HS-5 (cell line): ENCODE measurements at regions not wholly inside any gene's neighbourhood (a gene's known extent, or its start where the extent isn't known, plus 50 kb on each side); places are given as distances from the start of the nearest gene placed in this dataset.
"Not testable (repeated sequence)": the region's sequence is repeated elsewhere in the genome, so short reads cannot be mapped to it uniquely, and the experiment has no call there.

Experiments used
- DNase-seq: peaks from one replicate; pipeline ENCODE4 v3.0.0-alpha.2; 2012; ENCODE audit warnings: low read depth

- DNase-seq, result no peak
Observed at GRCh38 chr5:138647794-138648410, 72.7 kb upstream of the HSPA9 start.

GRCh38 chr5:138647261-138647788, 72.1 kb upstream of the HSPA9 start:
- DNase-seq, result no peak

- no peak for DNase-seq
Observed at GRCh38 chr5:138646671-138647070, 71.5 kb upstream of the HSPA9 start.

GRCh38 chr5:138645778-138646575, 70.8 kb upstream of the HSPA9 start:
- no peak for DNase-seq

- no peak for DNase-seq
Observed at GRCh38 chr5:138643040-138643791, 68.0 kb upstream of the HSPA9 start.

GRCh38 chr5:138641547-138642298, 66.5 kb upstream of the HSPA9 start:
- DNase-seq, result no peak

- DNase-seq, result no peak
Observed at GRCh38 chr5:138640646-138641254, 65.5 kb upstream of the HSPA9 start.

- DNase-seq, result no peak
Observed at GRCh38 chr5:138640138-138640537, 64.9 kb upstream of the HSPA9 start.

GRCh38 chr5:138639326-138639725, 64.1 kb upstream of the HSPA9 start:
- DNase-seq, result no peak

GRCh38 chr5:138637256-138637655, 62.1 kb upstream of the HSPA9 start:
- DNase-seq, result no peak

- DNase-seq, result no peak
Observed at GRCh38 chr5:138636398-138636944, 61.3 kb upstream of the HSPA9 start.

- no peak for DNase-seq
Observed at GRCh38 chr5:138635708-138636107, 60.5 kb upstream of the HSPA9 start.

- DNase-seq, result no peak
Observed at GRCh38 chr5:138635265-138635664, 60.1 kb upstream of the HSPA9 start.

- not testable (repeated sequence) for DNase-seq
Observed at GRCh38 chr5:138634804-138635203, 59.6 kb upstream of the HSPA9 start.

- no peak for DNase-seq
Observed at GRCh38 chr5:138632900-138633489, 57.8 kb upstream of the HSPA9 start.

- DNase-seq, result no peak
Observed at GRCh38 chr5:138631096-138631928, 56.1 kb upstream of the HSPA9 start.

- no peak for DNase-seq
Observed at GRCh38 chr5:138629392-138629791, 54.2 kb upstream of the HSPA9 start.

GRCh38 chr5:138626333-138626944, 51.2 kb upstream of the HSPA9 start:
- no peak for DNase-seq

GRCh38 chr5:138625134-138625533, 49.9 kb upstream of the HSPA9 start:
- DNase-seq, result no peak
